OCI-LY1 (cell line): ENCODE measurements at regions not wholly inside any gene's neighbourhood (a gene's known extent, or its start where the extent isn't known, plus 50 kb on each side); places are given as distances from the start of the nearest gene placed in this dataset.
"Not testable (repeated sequence)": the region's sequence is repeated elsewhere in the genome, so short reads cannot be mapped to it uniquely, and the experiment has no call there.

ENCODE experiments used
- EZH2 ChIP-seq: fragments of 200-600 bp; sonication (generic), shearing (Covaris generic); IDR thresholded peaks from 2 replicates; pipeline ENCODE4 v1.8.0; 2017; ENCODE audit warnings: borderline replicate concordance, mixed run types, mild to moderate bottlenecking, antibody characterized with exemption, low read length, moderate library complexity, mixed read lengths
- TF ChIP-seq, protein P1 (sequence below): fragments of 200-600 bp; sonication (generic), shearing (Covaris generic); IDR thresholded peaks from 2 replicates; pipeline ENCODE4 v1.5.1; 2017; ENCODE audit warnings: mild to moderate bottlenecking, antibody characterized with exemption, low read length, moderate library complexity, mixed read lengths

DNA sequence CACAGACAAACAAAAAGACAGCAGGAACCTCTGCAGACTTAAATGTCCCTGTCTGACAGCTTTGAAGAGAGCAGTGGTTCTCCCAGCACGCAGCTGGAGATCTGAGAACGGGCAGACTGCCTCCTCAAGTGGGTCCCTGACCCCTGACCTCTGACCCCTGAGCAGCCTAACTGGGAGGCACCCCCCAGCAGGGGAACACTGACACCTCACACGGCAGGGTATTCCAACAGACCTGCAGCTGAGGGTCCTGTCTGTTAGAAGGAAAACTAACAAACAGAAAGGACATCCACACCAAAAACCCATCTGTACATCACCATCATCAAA, 182.3 kb upstream of the NECTIN3 start:
- TF ChIP-seq, protein P1, sequence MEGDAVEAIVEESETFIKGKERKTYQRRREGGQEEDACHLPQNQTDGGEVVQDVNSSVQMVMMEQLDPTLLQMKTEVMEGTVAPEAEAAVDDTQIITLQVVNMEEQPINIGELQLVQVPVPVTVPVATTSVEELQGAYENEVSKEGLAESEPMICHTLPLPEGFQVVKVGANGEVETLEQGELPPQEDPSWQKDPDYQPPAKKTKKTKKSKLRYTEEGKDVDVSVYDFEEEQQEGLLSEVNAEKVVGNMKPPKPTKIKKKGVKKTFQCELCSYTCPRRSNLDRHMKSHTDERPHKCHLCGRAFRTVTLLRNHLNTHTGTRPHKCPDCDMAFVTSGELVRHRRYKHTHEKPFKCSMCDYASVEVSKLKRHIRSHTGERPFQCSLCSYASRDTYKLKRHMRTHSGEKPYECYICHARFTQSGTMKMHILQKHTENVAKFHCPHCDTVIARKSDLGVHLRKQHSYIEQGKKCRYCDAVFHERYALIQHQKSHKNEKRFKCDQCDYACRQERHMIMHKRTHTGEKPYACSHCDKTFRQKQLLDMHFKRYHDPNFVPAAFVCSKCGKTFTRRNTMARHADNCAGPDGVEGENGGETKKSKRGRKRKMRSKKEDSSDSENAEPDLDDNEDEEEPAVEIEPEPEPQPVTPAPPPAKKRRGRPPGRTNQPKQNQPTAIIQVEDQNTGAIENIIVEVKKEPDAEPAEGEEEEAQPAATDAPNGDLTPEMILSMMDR: not testable (repeated sequence)
- not testable (repeated sequence) for TF ChIP-seq EZH2
